HEK293T (cell line): ENCODE measurements at regions not wholly inside any gene's neighbourhood (a gene's known extent, or its start where the extent isn't known, plus 50 kb on each side); places are given as distances from the start of the nearest gene placed in this dataset.

Source experiments
- CTBP1 ChIP-seq: fragments of 450-650 bp; IDR thresholded peaks from 2 replicates; pipeline ENCODE4 v1.6.1; 2016; ENCODE audit warnings: borderline replicate concordance
- PKNOX1 ChIP-seq: fragments of 450-650 bp; IDR thresholded peaks from 2 replicates; pipeline ENCODE4 v1.6.1; 2016
- SUZ12 ChIP-seq: fragments of 450-650 bp; IDR thresholded peaks from 2 replicates; pipeline ENCODE4 v1.6.1; 2016; ENCODE audit warnings: mild to moderate bottlenecking

GRCh38 chr21:41610042-41610839 is 102.3 kb upstream of the TMPRSS2 start:
- no peak for TF ChIP-seq SUZ12
- TF ChIP-seq CTBP1: no peak
- no peak for TF ChIP-seq PKNOX1
